ENCODE measurements at regions not wholly inside any gene's neighbourhood (a gene's known extent, or its start where the extent isn't known, plus 50 kb on each side); places are given as distances from the start of the nearest gene placed in this dataset.

DNA sequence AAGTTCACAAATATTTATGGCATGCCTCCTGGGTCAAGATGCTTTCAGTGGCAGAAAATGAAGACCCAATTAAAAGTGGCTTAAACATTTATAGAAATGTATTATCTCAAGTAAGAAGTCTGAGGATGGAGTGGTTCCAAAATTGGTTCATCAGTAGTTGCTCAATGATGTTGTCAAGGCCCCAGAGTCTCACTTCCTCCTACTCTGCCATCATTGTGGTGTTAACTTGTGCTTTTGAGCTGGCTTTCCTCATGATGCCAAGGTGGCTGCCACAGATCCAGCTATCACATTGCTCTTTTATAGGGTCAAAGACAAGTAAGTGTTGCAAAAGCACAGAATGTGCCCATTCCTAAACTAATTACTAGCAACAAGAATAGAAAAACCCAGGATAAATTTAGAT is 404.6 kb upstream of the NRP1 start:
- Mint-ChIP-seq H3K4me1 (no peaks in the 10 kb centered on the region), H3K4me3 (no peak overlapping the region), H3K36me3 (no peaks in the 10 kb centered on the region), H3K9me3 (peaks cover 3% of the 10 kb centered on the region), H3K27ac (no peak overlapping the region), H3K27me3 (no peaks in the 10 kb centered on the region)
- no peak for ATAC-seq

- Mint-ChIP-seq H3K27me3 (no peaks in the 10 kb centered on the region), H3K4me3 (no peak overlapping the region), H3K9me3 (peaks cover 3% of the 10 kb centered on the region), H3K27ac (no peak overlapping the region), H3K36me3 (no peaks in the 10 kb centered on the region), H3K4me1 (no peaks in the 10 kb centered on the region)
- ATAC-seq: no peak
These were observed 401.0 kb upstream of the NRP1 start for GRCh38 chr10:33735464-33735923.

DNA sequence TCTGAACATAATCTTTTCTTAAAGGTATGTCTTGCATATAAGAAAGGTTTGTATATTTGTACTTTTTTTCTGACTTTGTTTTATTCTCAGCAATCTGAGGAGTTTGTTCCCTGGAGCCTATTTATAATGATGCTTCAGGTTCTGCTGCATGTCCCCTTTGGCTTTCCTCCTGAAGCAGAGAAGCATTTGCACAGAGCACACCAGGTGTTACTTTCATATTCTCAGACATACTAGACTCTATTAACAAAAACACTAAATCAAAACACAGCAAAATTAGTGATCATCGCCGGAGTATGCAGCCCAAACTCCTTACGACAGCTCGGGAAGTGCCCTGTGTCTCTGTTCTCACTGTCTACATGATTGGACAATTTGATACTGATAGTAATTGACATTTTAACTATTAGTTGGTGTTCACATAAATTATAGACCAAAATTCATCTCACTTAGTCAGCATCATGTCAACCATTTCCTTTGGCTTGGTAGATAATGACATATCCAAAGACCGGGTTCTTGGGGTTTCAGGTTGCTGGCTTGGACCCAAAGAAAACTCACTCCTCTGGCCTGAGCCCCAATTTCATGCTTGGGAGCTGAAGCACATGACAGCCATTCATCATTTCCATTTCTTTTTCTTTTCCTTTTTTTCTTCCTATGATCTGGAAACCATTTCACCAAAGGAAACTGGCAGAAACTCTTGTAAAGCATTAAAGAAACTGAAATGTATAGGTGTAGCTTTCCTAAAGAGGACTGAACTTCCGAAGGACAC is 400.1 kb upstream of the NRP1 start:
- no peak for ATAC-seq
- Mint-ChIP-seq H3K36me3 (no peaks in the 10 kb centered on the region), H3K27ac (no peak overlapping the region)

DNA sequence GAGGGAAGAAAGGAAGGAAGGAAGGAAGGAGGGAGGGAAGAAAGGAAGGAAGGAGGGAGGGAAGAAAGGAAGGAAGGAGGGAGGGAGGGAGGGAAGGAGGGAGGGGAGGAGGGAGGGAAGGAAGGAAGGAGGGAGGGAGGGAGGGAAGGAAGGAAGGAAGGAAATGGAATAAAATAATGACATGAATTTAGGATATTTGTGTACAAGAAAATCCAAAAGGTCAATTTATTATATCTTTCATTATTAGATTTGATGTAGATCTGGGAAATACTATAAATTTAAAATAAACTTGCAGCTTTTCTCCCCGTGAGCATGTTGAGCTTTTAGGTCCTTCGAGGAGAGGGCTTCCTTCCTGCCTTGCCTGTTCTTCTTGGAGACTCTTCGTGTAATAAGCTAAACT is 398.6 kb upstream of the NRP1 start:
- Mint-ChIP-seq H3K27me3 (no peaks in the 10 kb centered on the region), H3K4me3 (no peak overlapping the region), H3K27ac (no peak overlapping the region), H3K36me3 (no peaks in the 10 kb centered on the region), H3K4me1 (no peaks in the 10 kb centered on the region), H3K9me3 (peaks cover 3% of the 10 kb centered on the region)
- ATAC-seq: no peak

More for the DNA sequence above, 400.1 kb upstream of the NRP1 start:
- Mint-ChIP-seq H3K4me3 (no peak overlapping the region), H3K27me3 (no peaks in the 10 kb centered on the region), H3K9me3 (peaks cover 3% of the 10 kb centered on the region), H3K4me1 (no peaks in the 10 kb centered on the region)

- H3K4me3 Mint-ChIP-seq: no peak overlapping the region
- H3K27ac Mint-ChIP-seq: no peak overlapping the region
These were observed 397.8 kb upstream of the NRP1 start for GRCh38 chr10:33732161-33732680.

GRCh38 chr10:33731322-33731721 is 396.9 kb upstream of the NRP1 start:
- Mint-ChIP-seq H3K9me3 (peaks cover 3% of the 10 kb centered on the region), H3K4me3 (no peak overlapping the region), H3K27ac (no peak overlapping the region), H3K36me3 (no peaks in the 10 kb centered on the region), H3K27me3 (no peaks in the 10 kb centered on the region), H3K4me1 (no peaks in the 10 kb centered on the region)
- ATAC-seq: no peak

More at GRCh38 chr10:33732161-33732680, 397.8 kb upstream of the NRP1 start:
- H3K27me3 Mint-ChIP-seq: no peaks in the 10 kb centered on the region
- ATAC-seq: no peak
- H3K9me3 Mint-ChIP-seq: peaks cover 3% of the 10 kb centered on the region
- H3K4me1 Mint-ChIP-seq: no peaks in the 10 kb centered on the region
- no peaks in the 10 kb centered on the region for H3K36me3 Mint-ChIP-seq

DNA sequence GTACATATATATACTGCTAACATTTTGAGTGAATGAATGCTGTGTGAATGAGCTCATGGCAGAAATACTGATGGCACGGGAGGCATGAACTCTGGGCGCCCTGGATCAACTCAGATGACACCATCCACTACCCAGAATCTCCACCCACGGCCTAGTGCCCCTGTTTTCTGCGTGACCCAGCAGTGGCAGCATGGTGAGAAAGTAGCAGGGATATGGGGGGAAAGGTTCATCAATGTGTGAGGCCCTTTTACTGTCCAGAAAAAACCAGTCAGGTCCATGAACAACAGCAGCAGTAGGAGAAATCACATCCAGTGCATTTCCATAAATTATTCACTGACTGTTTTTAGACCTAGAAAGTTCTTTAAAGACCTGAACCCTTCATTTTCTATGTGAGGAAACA is 391.0 kb upstream of the NRP1 start:
- Mint-ChIP-seq H3K4me1 (no peaks in the 10 kb centered on the region), H3K4me3 (no peak overlapping the region), H3K27me3 (no peaks in the 10 kb centered on the region), H3K27ac (no peak overlapping the region), H3K9me3 (no peaks in the 10 kb centered on the region), H3K36me3 (no peaks in the 10 kb centered on the region)
- no peak for ATAC-seq

DNA sequence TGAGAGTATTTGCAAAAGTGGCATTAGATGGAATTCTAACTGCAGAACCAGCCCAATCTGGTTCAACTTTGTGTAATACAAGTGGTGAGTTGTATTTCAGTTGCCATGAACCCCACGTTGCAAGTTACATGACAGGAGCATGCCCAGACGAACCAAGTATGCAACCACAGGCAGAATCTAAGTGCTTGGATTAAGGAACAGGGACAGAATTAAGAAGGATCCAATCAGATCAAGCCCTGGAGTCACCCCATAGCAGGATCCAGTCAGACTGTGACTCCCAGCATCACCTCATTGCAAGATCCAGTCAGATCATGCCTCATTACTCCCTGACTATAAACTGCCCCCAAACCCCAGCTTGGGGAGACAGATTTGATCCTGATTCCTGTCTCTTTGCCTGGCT is 388.7 kb upstream of the NRP1 start:
- Mint-ChIP-seq H3K4me3 (no peak overlapping the region), H3K9me3 (no peaks in the 10 kb centered on the region), H3K36me3 (no peaks in the 10 kb centered on the region), H3K27ac (no peak overlapping the region), H3K27me3 (no peaks in the 10 kb centered on the region), H3K4me1 (no peaks in the 10 kb centered on the region)
- no peak for ATAC-seq

- no peak for ATAC-seq
- Mint-ChIP-seq H3K27ac (no peak overlapping the region), H3K4me1 (no peaks in the 10 kb centered on the region), H3K27me3 (no peaks in the 10 kb centered on the region), H3K36me3 (no peaks in the 10 kb centered on the region), H3K4me3 (no peak overlapping the region), H3K9me3 (no peaks in the 10 kb centered on the region)
These were observed 387.6 kb upstream of the NRP1 start for GRCh38 chr10:33722067-33722466.

DNA sequence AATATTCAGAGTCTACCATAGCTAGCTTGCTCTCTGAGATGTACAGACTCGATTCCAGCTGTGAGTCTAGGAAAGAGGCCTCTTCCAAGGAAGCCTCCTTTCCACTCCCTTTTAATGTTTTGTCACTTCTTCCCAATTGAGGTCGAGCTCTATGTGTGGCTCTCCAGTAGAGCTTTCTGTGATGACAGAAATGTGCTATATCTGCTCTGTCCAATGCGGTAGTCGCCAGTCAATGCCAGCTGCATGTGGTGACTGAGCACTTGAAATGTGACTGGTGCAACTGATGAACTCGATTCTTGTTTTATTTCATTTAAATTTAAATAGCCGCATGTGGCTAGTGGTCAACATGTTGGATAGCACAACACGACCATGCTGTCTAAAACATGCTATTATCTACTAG is 387.0 kb upstream of the NRP1 start:
- no peaks in the 10 kb centered on the region for H3K27me3 Mint-ChIP-seq
- no peak for ATAC-seq
- no peaks in the 10 kb centered on the region for H3K4me1 Mint-ChIP-seq
- no peaks in the 10 kb centered on the region for H3K36me3 Mint-ChIP-seq
- no peak overlapping the region for H3K27ac Mint-ChIP-seq
- H3K4me3 Mint-ChIP-seq: no peak overlapping the region
- no peaks in the 10 kb centered on the region for H3K9me3 Mint-ChIP-seq

DNA sequence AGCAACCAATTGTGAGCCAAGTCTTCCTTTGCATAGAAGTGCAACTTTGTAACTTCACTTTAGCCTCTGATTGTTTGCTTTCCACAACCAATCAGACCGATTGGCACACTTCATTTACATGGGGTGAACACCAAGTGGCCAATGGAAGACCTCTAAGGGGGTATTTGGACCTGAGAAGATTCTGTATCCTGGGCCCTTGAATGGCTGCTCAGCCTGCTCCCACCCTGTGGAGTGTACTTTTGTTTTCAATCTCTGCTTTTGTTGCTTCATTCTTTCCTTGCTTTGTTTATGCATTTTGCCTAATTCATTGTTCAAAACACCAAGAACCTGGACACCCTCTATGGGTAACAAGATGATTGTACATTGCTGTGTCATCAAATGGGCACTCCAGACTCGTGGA is 385.7 kb upstream of the NRP1 start:
- H3K9me3 Mint-ChIP-seq: no peaks in the 10 kb centered on the region
- H3K4me3 Mint-ChIP-seq: no peak overlapping the region
- no peak overlapping the region for H3K27ac Mint-ChIP-seq
- no peak for ATAC-seq
- H3K36me3 Mint-ChIP-seq: no peaks in the 10 kb centered on the region
- H3K27me3 Mint-ChIP-seq: no peaks in the 10 kb centered on the region
- H3K4me1 Mint-ChIP-seq: no peaks in the 10 kb centered on the region

GRCh38 chr10:33719005-33719703 is 384.7 kb upstream of the NRP1 start:
- Mint-ChIP-seq H3K4me1 (no peaks in the 10 kb centered on the region), H3K27me3 (no peaks in the 10 kb centered on the region), H3K4me3 (no peak overlapping the region), H3K27ac (no peak overlapping the region), H3K9me3 (no peaks in the 10 kb centered on the region), H3K36me3 (no peaks in the 10 kb centered on the region)
- no peak for ATAC-seq

- H3K36me3 Mint-ChIP-seq: no peaks in the 10 kb centered on the region
- H3K4me3 Mint-ChIP-seq: no peak overlapping the region
- peaks cover 3% of the 10 kb centered on the region for H3K9me3 Mint-ChIP-seq
- no peak for ATAC-seq
- H3K27ac Mint-ChIP-seq: no peak overlapping the region
- no peaks in the 10 kb centered on the region for H3K4me1 Mint-ChIP-seq
- H3K27me3 Mint-ChIP-seq: no peaks in the 10 kb centered on the region
These were observed 382.2 kb upstream of the NRP1 start for GRCh38 chr10:33716501-33717267.

GRCh38 chr10:33715303-33715975 is 381.0 kb upstream of the NRP1 start:
- H3K27me3 Mint-ChIP-seq: no peaks in the 10 kb centered on the region

DNA sequence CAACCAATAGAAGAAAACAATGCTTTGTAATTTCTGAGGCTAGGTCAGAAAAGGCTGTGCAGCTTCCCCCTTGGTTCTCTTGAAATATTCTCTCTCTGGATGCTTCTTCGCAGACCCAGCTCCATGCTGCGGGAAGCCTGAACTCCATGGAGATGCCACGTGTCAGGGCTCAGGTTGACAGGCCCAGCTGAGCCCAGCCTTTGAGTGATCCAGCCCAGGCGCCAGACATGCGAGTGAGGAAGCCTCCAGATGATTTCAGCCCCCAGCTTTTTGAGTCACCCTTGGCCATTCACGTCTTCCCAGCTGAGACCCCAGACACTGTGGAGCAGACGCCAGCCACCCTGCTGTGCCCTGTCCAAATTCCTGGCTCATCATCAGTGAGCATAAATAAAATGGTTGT is 378.4 kb upstream of the NRP1 start:
- Mint-ChIP-seq H3K9me3 (peaks cover 3% of the 10 kb centered on the region), H3K27me3 (no peaks in the 10 kb centered on the region), H3K27ac (no peak overlapping the region), H3K4me3 (no peak overlapping the region), H3K36me3 (no peaks in the 10 kb centered on the region), H3K4me1 (no peaks in the 10 kb centered on the region)
- ATAC-seq: no peak

More at GRCh38 chr10:33715303-33715975, 381.0 kb upstream of the NRP1 start:
- H3K36me3 Mint-ChIP-seq: no peaks in the 10 kb centered on the region
- H3K4me3 Mint-ChIP-seq: no peak overlapping the region
- ATAC-seq: no peak
- H3K9me3 Mint-ChIP-seq: peaks cover 3% of the 10 kb centered on the region
- H3K27ac Mint-ChIP-seq: no peak overlapping the region
- no peaks in the 10 kb centered on the region for H3K4me1 Mint-ChIP-seq

Measured in stimulated activated memory B cell treated with anti-CD40 and anti-IgM and Interleukin-4, amounts not matched to agents 10 μg/mL and 1 μg/mL and 100 μg/mL, for 72 hours (primary cell).